ENCODE measurements at regions not wholly inside any gene's neighbourhood (a gene's known extent, or its start where the extent isn't known, plus 50 kb on each side); places are given as distances from the start of the nearest gene placed in this dataset.
"Not testable (repeated sequence)": the region's sequence is repeated elsewhere in the genome, so short reads cannot be mapped to it uniquely, and the experiment has no call there.

GRCh38 chr10:76815505-76815904 is 822.1 kb downstream of the KCNMA1 start:
- H3K27ac Mint-ChIP-seq; H3K4me1 Mint-ChIP-seq; H3K27me3 Mint-ChIP-seq (ENCODE audit: low read depth, poor library complexity); H3K4me3 Mint-ChIP-seq; DNase-seq; H3K36me3 Mint-ChIP-seq (ENCODE audit: low read depth): not testable (repeated sequence)
- peaks cover 47% of the 10 kb centered on the region for H3K9me3 Mint-ChIP-seq

- H3K4me3 Mint-ChIP-seq: no peak overlapping the region
- no peak overlapping the region for H3K27ac Mint-ChIP-seq
- peaks cover 9% of the 10 kb centered on the region for H3K36me3 Mint-ChIP-seq (ENCODE audit: low read depth)
- TF ChIP-seq, protein P1, sequence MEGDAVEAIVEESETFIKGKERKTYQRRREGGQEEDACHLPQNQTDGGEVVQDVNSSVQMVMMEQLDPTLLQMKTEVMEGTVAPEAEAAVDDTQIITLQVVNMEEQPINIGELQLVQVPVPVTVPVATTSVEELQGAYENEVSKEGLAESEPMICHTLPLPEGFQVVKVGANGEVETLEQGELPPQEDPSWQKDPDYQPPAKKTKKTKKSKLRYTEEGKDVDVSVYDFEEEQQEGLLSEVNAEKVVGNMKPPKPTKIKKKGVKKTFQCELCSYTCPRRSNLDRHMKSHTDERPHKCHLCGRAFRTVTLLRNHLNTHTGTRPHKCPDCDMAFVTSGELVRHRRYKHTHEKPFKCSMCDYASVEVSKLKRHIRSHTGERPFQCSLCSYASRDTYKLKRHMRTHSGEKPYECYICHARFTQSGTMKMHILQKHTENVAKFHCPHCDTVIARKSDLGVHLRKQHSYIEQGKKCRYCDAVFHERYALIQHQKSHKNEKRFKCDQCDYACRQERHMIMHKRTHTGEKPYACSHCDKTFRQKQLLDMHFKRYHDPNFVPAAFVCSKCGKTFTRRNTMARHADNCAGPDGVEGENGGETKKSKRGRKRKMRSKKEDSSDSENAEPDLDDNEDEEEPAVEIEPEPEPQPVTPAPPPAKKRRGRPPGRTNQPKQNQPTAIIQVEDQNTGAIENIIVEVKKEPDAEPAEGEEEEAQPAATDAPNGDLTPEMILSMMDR (IDR thresholded peaks at IDR 0.05): no peak
- H3K4me1 Mint-ChIP-seq: no peaks in the 10 kb centered on the region
- H3K9me3 Mint-ChIP-seq: peaks cover 41% of the 10 kb centered on the region
- no peaks in the 10 kb centered on the region for H3K27me3 Mint-ChIP-seq (ENCODE audit: low read depth, poor library complexity)
- no peak for DNase-seq
Observed at GRCh38 chr10:76811430-76811829, 826.2 kb downstream of the KCNMA1 start.

GRCh38 chr10:76788452-76788811 is 849.2 kb downstream of the KCNMA1 start:
- no peak overlapping the region for H3K4me3 Mint-ChIP-seq
- peaks cover 6% of the 10 kb centered on the region for H3K4me1 Mint-ChIP-seq
- TF ChIP-seq, protein P1 (IDR thresholded peaks at IDR 0.05): no peak
- no peaks in the 10 kb centered on the region for H3K36me3 Mint-ChIP-seq (ENCODE audit: low read depth)
- peaks cover 8% of the 10 kb centered on the region for H3K9me3 Mint-ChIP-seq
- H3K27ac Mint-ChIP-seq: no peak overlapping the region
- H3K27me3 Mint-ChIP-seq (ENCODE audit: low read depth, poor library complexity): peaks cover 3% of the 10 kb centered on the region
- DNase-seq: no peak

DNA sequence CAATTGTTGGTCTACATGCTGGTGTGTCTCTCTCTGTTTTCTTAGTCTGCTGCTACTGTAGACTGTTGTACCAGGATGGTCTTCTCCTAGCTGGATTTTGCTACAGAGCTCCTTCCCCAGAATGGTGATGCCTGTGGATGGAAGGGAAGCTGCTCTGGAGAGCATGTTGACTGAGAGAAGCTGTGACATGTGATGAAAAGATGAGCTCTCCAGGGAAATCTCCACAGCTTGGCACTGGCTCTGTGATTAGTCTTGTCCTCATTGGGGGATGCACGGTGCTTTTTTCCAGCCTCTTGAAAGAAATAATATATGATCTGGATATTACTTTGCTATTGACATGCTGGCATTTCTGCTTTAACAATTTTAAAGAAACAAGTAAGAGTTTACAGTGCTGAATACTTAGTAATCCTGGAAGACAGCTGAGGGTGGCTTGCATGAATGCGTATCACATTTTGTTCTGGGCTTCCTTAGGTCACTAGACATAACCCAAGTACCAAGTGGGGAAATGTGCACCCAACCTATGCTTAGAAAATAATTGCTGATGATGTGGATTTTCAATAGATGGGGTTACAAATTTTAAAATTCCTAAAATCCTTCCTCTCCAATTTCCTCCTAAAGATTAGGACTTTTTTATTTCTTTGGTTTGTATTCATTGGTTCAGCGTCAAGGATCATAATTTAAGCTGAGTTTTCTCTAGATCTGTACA is 849.7 kb downstream of the KCNMA1 start:
- Mint-ChIP-seq H3K27me3 (ENCODE audit: low read depth, poor library complexity) (peaks cover 3% of the 10 kb centered on the region), H3K27ac (no peak overlapping the region), H3K4me3 (no peak overlapping the region), H3K9me3 (peaks cover 9% of the 10 kb centered on the region), H3K4me1 (peaks cover 6% of the 10 kb centered on the region), H3K36me3 (ENCODE audit: low read depth) (no peaks in the 10 kb centered on the region)
- TF ChIP-seq, protein P1 (IDR thresholded peaks at IDR 0.05): no peak
- DNase-seq: no peak

DNA sequence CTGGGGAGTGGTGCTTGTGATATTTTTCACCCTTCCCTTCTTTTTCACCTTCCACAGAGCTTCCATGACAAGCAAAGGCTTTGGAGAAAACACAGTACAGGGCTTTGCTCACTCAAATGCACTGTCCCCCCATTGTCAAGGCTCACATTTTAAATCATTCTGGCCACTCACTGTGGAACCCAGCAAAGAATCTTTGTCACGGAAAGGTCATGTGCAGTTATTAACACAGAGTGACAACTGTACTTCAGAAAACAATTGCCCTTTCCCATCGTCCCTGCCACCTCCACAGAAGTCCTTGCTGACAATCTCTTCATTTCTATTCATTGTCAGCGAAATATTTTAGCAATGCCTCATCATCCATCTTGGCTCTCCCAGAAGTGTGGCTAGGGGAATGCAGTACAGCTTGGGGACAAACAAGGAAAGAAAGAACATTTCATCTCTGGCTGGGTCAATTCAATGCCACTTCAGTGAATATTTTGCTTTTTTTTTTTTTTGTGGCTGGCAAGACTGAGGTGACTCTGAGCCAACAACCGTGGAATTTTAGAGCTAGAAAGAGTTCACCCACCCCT is 851.0 kb downstream of the KCNMA1 start:
- Mint-ChIP-seq H3K36me3 (ENCODE audit: low read depth) (no peaks in the 10 kb centered on the region), H3K27me3 (ENCODE audit: low read depth, poor library complexity) (peaks cover 3% of the 10 kb centered on the region), H3K4me3 (no peak overlapping the region), H3K9me3 (peaks cover 21% of the 10 kb centered on the region), H3K4me1 (peaks cover 6% of the 10 kb centered on the region), H3K27ac (no peak overlapping the region)
- TF ChIP-seq, protein P1 (IDR thresholded peaks at IDR 0.05): no peak
- no peak for DNase-seq

DNA sequence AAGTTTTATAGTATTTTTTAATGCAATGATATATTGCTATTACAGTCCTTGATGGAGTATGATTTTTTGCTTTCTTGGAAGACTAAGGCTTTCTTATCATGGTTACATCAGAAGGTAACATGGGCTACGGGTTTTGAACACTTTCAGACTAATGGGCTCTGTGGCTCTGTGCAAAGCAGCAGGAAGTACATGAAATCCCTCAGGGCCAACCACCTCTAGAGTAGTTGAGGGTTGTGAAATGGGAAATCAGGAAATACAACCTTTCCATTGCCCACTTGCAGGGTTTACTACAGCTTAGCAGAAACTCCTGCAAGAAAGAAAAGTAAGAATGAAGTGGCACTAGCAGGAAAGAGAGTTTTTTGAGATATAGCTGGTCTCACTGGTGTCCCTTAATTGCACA is 853.5 kb downstream of the KCNMA1 start:
- Mint-ChIP-seq H3K27ac (no peak overlapping the region), H3K36me3 (ENCODE audit: low read depth) (no peaks in the 10 kb centered on the region), H3K4me3 (no peak overlapping the region), H3K4me1 (peaks cover 19% of the 10 kb centered on the region), H3K27me3 (ENCODE audit: low read depth, poor library complexity) (peaks cover 6% of the 10 kb centered on the region), H3K9me3 (peaks cover 22% of the 10 kb centered on the region)
- DNase-seq: no peak
- TF ChIP-seq, protein P1 (IDR thresholded peaks at IDR 0.05): no peak
